Mesendoderm (in vitro differentiated cells): ENCODE measurements at regions not wholly inside any gene's neighbourhood (a gene's known extent, or its start where the extent isn't known, plus 50 kb on each side); places are given as distances from the start of the nearest gene placed in this dataset.

Experiments
- DNase-seq: peaks from one replicate; pipeline ENCODE4 v3.0.0; 2013
- H2AK5ac ChIP-seq: 2 replicates; pipeline ENCODE4 v1.6.1; 2013; ENCODE audit warnings: low read length, inconsistent platforms
- H2BK120ac ChIP-seq: 2 replicates; pipeline ENCODE4 v1.6.1; 2013; ENCODE audit warnings: low read depth, mild to moderate bottlenecking, low read length, moderate library complexity, mixed read lengths
- H2BK15ac ChIP-seq: replicated peaks from 2 replicates; pipeline ENCODE4 v1.6.1; 2013; ENCODE audit warnings: low read depth, mild to moderate bottlenecking, moderate library complexity
- H2BK5ac ChIP-seq: 2 replicates; pipeline ENCODE4 v1.6.1; 2013; ENCODE audit warnings: low read length, inconsistent platforms
- H3K18ac ChIP-seq: 2 replicates; pipeline ENCODE4 v1.6.1; 2013; ENCODE audit warnings: mild to moderate bottlenecking, low read length, mixed read lengths
- H3K23ac ChIP-seq: one replicate; pipeline ENCODE4 v1.6.1; 2013; ENCODE audit warnings: low read length
- H3K27ac ChIP-seq: 2 replicates; pipeline ENCODE4 v1.5.1; 2013; ENCODE audit warnings: low read depth, mild to moderate bottlenecking, inconsistent platforms, low read length, moderate library complexity
- H3K27me3 ChIP-seq: 2 replicates; pipeline ENCODE4 v1.6.1; 2013; ENCODE audit warnings: low read length, control low read depth, mild to moderate bottlenecking, inconsistent platforms; ENCODE audit not compliant: insufficient read depth, poor library complexity
- H3K36me3 ChIP-seq: 2 replicates; pipeline ENCODE4 v1.6.1; 2013; ENCODE audit warnings: low read length, inconsistent platforms; ENCODE audit not compliant: control insufficient read depth, insufficient read depth
- H3K4ac ChIP-seq: one replicate; pipeline ENCODE4 v1.6.1; 2013; ENCODE audit warnings: low read depth, mild to moderate bottlenecking, low read length, moderate library complexity
- H3K4me1 ChIP-seq: 2 replicates; pipeline ENCODE4 v1.6.1; 2013; ENCODE audit warnings: low read depth, low read length, inconsistent platforms; ENCODE audit not compliant: control insufficient read depth
- H3K4me2 ChIP-seq: 2 replicates; pipeline ENCODE4 v1.6.1; 2013; ENCODE audit warnings: low read length
- H3K4me3 ChIP-seq: 2 replicates; pipeline ENCODE4 v1.5.1; 2013; ENCODE audit warnings: mild to moderate bottlenecking, low read length
- H3K56ac ChIP-seq: one replicate; pipeline ENCODE4 v1.6.1; 2013; ENCODE audit warnings: low read length
- H3K79me1 ChIP-seq: 2 replicates; pipeline ENCODE4 v1.6.1; 2013; ENCODE audit warnings: low read length, inconsistent platforms
- H3K79me2 ChIP-seq: 2 replicates; pipeline ENCODE4 v1.6.1; 2013; ENCODE audit warnings: mild to moderate bottlenecking, low read length; ENCODE audit not compliant: control insufficient read depth, insufficient read depth
- H3K9ac ChIP-seq: 2 replicates; pipeline ENCODE4 v1.6.1; 2013; ENCODE audit warnings: low read length, inconsistent platforms
- H4K5ac ChIP-seq: one replicate; pipeline ENCODE4 v1.6.1; 2013; ENCODE audit warnings: low read length
- H4K8ac ChIP-seq: one replicate; pipeline ENCODE4 v1.6.1; 2013; ENCODE audit warnings: low read depth, mild to moderate bottlenecking, control low read depth, low read length, moderate library complexity
- WGBS: extraction: QIAGEN DNeasy Blood & Tissue Kit; methylation state at CpG from one replicate; pipeline ENCODE4 v1.1.7; 2013; ENCODE audit warnings: low lambda C conversion rate, missing lambda C conversion rate; ENCODE audit not compliant: insufficient coverage; ENCODE audit errors: extremely low coverage; 5-methylcytosine and 5-hydroxymethylcytosine counted together

- Histone ChIP-seq H2BK120ac (no peak overlapping the region), H3K4me3 (no peak overlapping the region), H4K5ac (no peak overlapping the region), H2AK5ac (no peak overlapping the region), H3K4ac (no peak overlapping the region), H3K79me1 (no peaks in the 10 kb centered on the region), H3K27me3 (no peaks in the 10 kb centered on the region), H2BK5ac (no peak overlapping the region), H3K4me2 (no peak overlapping the region), H3K36me3 (no peaks in the 10 kb centered on the region), H2BK15ac (no peak overlapping the region), H3K9ac (no peak overlapping the region), H3K18ac (peak overlapping the region; percentile 28), H3K4me1 (no peaks in the 10 kb centered on the region), H3K79me2 (no peaks in the 10 kb centered on the region), H3K27ac (no peak overlapping the region), H3K23ac (no peak overlapping the region), H3K56ac (no peak overlapping the region), H4K8ac (no peak overlapping the region)
- WGBS, result no CpG with 5 or more reads among the region's 3 CpGs
- DNase-seq, result no peak
Measured at GRCh38 chr2:208982831-208983230, 441.0 kb upstream of the MAP2 start.

- Histone ChIP-seq H2AK5ac (no peak overlapping the region), H3K18ac (no peak overlapping the region), H3K56ac (no peak overlapping the region), H3K27me3 (no peaks in the 10 kb centered on the region), H2BK5ac (no peak overlapping the region), H3K4ac (no peak overlapping the region), H2BK120ac (no peak overlapping the region), H3K27ac (no peak overlapping the region), H3K4me2 (no peak overlapping the region), H3K9ac (no peak overlapping the region), H3K79me1 (no peaks in the 10 kb centered on the region), H3K36me3 (no peaks in the 10 kb centered on the region), H3K79me2 (no peaks in the 10 kb centered on the region), H3K4me3 (no peak overlapping the region), H4K5ac (no peak overlapping the region), H3K4me1 (no peaks in the 10 kb centered on the region), H2BK15ac (no peak overlapping the region), H4K8ac (no peak overlapping the region), H3K23ac (no peak overlapping the region)
- no CpG with 5 or more reads among the region's 3 CpGs for WGBS
- peak; percentile 45 for DNase-seq
Measured at GRCh38 chr2:208983486-208983885, 440.4 kb upstream of the MAP2 start.

GRCh38 chr2:208984376-208985090 lies 439.3 kb upstream of the MAP2 start:
- no peak overlapping the region for H2BK15ac ChIP-seq
- no peak overlapping the region for H2BK120ac ChIP-seq
- no peak overlapping the region for H2AK5ac ChIP-seq
- DNase-seq, result no peak
- no peaks in the 10 kb centered on the region for H3K36me3 ChIP-seq
- no peaks in the 10 kb centered on the region for H3K79me1 ChIP-seq
- no peaks in the 10 kb centered on the region for H3K79me2 ChIP-seq
- no peak overlapping the region for H3K9ac ChIP-seq
- H3K27me3 ChIP-seq, result no peaks in the 10 kb centered on the region
- no peak overlapping the region for H4K5ac ChIP-seq
- H3K23ac ChIP-seq, result no peak overlapping the region
- H3K56ac ChIP-seq, result no peak overlapping the region
- H4K8ac ChIP-seq, result no peak overlapping the region
- no peak overlapping the region for H2BK5ac ChIP-seq
- H3K4me1 ChIP-seq, result no peaks in the 10 kb centered on the region
- no peak overlapping the region for H3K27ac ChIP-seq
- no peak overlapping the region for H3K4me2 ChIP-seq
- H3K4ac ChIP-seq, result no peak overlapping the region
- peak overlapping the region; percentile 47 for H3K18ac ChIP-seq
- no peak overlapping the region for H3K4me3 ChIP-seq
- no CpG with 5 or more reads among the region's 6 CpGs for WGBS

- Histone ChIP-seq H4K5ac (no peak overlapping the region), H3K56ac (no peak overlapping the region), H3K27ac (no peak overlapping the region), H2AK5ac (no peak overlapping the region), H2BK5ac (no peak overlapping the region), H3K18ac (no peak overlapping the region), H3K79me2 (no peaks in the 10 kb centered on the region), H3K4me1 (no peaks in the 10 kb centered on the region), H2BK120ac (no peak overlapping the region), H3K36me3 (no peaks in the 10 kb centered on the region), H4K8ac (no peak overlapping the region), H3K9ac (no peak overlapping the region), H2BK15ac (no peak overlapping the region), H3K79me1 (no peaks in the 10 kb centered on the region), H3K4ac (no peak overlapping the region), H3K4me2 (no peak overlapping the region), H3K4me3 (no peak overlapping the region), H3K23ac (no peak overlapping the region), H3K27me3 (no peaks in the 10 kb centered on the region)
- peak; percentile 27 for DNase-seq
- no CpG with 5 or more reads among the region's 5 CpGs for WGBS
Measured at GRCh38 chr2:208985644-208986043, 438.2 kb upstream of the MAP2 start.

GRCh38 chr2:208990716-208991115 lies 433.1 kb upstream of the MAP2 start:
- H3K27me3 ChIP-seq, result no peaks in the 10 kb centered on the region
- H4K8ac ChIP-seq, result no peak overlapping the region
- no peak overlapping the region for H2BK15ac ChIP-seq
- no peak overlapping the region for H3K23ac ChIP-seq
- no peaks in the 10 kb centered on the region for H3K4me1 ChIP-seq
- H3K79me2 ChIP-seq, result no peaks in the 10 kb centered on the region
- H4K5ac ChIP-seq, result no peak overlapping the region
- no peak overlapping the region for H3K4ac ChIP-seq
- H3K56ac ChIP-seq, result no peak overlapping the region
- no peak overlapping the region for H2BK120ac ChIP-seq
- DNase-seq, result no peak
- H3K36me3 ChIP-seq, result no peaks in the 10 kb centered on the region
- H3K4me2 ChIP-seq, result no peak overlapping the region
- H2AK5ac ChIP-seq, result no peak overlapping the region
- WGBS, result no CpG with 5 or more reads among the region's 3 CpGs
- H3K18ac ChIP-seq, result no peak overlapping the region
- no peak overlapping the region for H3K9ac ChIP-seq
- H3K4me3 ChIP-seq, result no peak overlapping the region
- H3K79me1 ChIP-seq, result no peaks in the 10 kb centered on the region
- H2BK5ac ChIP-seq, result no peak overlapping the region
- H3K27ac ChIP-seq, result no peak overlapping the region

GRCh38 chr2:208999911-209000310 lies 423.9 kb upstream of the MAP2 start:
- no peaks in the 10 kb centered on the region for H3K4me1 ChIP-seq
- H2BK15ac ChIP-seq, result no peak overlapping the region
- no peaks in the 10 kb centered on the region for H3K79me2 ChIP-seq
- H3K27me3 ChIP-seq, result no peaks in the 10 kb centered on the region
- H3K18ac ChIP-seq, result no peak overlapping the region
- no peak overlapping the region for H2BK120ac ChIP-seq
- DNase-seq, result no peak
- no peak overlapping the region for H3K56ac ChIP-seq
- H4K8ac ChIP-seq, result no peak overlapping the region
- no peak overlapping the region for H3K27ac ChIP-seq
- H3K36me3 ChIP-seq, result no peaks in the 10 kb centered on the region
- no peak overlapping the region for H3K23ac ChIP-seq
- no peak overlapping the region for H3K4me2 ChIP-seq
- H4K5ac ChIP-seq, result no peak overlapping the region
- no peak overlapping the region for H3K4me3 ChIP-seq
- H3K4ac ChIP-seq, result no peak overlapping the region
- no peak overlapping the region for H2BK5ac ChIP-seq
- H3K9ac ChIP-seq, result no peak overlapping the region
- no peak overlapping the region for H2AK5ac ChIP-seq
- WGBS, result no CpG with 5 or more reads among the region's 2 CpGs
- no peaks in the 10 kb centered on the region for H3K79me1 ChIP-seq
